ENCODE measurements at regions not wholly inside any gene's neighbourhood (a gene's known extent, or its start where the extent isn't known, plus 50 kb on each side); places are given as distances from the start of the nearest gene placed in this dataset.
"Not testable (repeated sequence)": the region's sequence is repeated elsewhere in the genome, so short reads cannot be mapped to it uniquely, and the experiment has no call there.

- no peak for DNase-seq
Observed at GRCh38 chrX:139198936-139199335, 331.6 kb upstream of the F9 start.

DNA sequence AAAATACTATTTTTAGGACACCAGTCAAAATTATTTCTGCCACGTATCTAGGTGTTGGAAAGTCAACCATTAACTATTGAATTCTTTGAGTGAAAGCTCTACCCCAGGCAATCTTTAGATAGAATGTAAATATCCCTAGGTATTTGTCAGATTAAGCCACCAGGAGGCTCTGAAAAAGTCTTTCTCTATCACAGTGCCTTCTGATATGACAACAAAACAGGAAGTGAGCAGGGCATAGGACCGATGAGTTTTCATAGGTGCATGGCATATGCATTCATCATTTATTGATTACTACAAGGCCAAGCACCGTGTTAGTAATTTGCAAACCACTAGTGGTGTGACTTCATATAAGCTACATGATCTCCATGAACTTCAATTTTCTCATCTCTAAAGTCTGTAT, 333.6 kb upstream of the F9 start:
- DNase-seq, result no peak

DNA sequence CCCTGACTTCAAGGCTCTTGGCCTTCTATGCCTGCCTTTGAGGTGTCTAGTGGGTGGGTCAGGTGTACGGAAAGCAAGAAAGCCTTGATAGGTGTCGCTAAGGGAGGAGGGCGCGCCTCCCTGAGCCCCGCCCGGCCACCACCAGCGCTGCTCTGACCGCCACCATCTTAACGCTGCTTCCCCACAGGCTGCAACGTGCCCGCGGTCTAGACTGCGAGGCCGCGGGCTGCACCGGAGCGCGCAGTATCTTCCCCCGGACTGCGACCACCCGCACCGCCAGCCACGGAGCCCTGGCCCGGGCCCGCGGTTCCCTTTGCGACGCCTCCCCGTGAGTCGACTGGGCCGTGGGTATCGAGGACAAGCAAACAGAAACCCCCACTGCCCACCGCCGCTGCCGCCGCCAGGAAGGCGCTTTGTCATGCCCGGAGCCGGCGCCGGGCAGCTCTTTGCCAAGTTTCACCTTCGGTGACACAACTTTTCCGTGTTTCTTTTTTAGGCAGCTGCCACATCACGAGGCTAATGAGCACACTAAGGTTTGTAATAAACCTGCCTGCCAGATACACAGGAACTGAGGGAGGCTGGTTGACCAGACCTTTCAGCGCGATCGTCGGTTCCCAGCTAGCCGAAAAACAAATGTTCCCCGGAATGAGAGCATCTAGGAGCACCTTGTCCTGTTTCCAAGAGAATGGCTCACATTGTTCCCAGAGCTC, 335.8 kb upstream of the F9 start:
- no peak for DNase-seq

DNA sequence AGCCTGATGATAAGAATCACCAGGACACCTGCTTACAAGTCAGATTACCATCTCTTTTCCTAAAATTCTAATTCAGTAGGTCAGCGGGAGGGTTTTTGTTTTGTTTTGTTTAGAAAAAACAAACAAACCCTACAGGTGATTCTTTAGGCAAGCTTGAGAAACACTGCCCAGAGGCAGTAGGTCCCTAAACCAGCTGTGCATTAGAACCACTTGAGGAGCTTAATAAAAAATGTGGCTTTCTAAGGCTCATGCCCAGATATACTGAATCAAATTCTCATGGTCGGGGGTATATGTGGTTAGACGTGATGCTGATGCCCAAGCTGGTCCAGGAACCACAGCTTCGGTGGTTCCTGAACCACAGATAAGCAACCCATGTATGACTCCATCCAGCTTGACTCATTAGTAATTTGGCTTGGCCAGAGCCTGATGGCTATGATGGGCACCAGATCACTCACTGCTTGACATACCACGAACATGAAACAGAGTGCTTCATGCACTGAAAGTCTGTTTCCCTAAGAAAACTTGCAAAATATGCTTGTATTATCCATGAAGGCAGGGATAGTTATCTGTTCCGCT, 338.1 kb upstream of the F9 start:
- no peak for DNase-seq

GRCh38 chrX:139191746-139192385, 338.7 kb upstream of the F9 start:
- no peak for DNase-seq

- no peak for DNase-seq
Observed at GRCh38 chrX:139191286-139191685, 339.3 kb upstream of the F9 start.

DNA sequence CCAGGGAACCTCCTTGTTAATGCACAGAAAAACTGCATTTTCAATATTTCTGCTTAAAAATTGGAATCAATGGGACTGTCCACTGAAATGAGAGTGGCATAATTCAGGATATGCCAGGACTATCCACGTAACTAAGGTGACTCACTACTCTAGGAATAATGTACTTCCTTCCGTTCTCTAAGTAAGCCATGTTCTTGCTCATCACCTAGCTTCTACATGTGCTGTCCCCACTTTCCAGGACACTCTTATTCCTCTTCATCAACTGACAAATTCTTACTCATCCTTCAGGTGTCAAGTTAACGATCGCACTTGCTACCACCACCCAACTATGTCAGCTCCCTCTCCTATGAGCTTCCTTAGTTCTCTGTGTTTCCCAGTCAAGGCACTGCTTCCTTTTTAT, 342.8 kb upstream of the F9 start:
- DNase-seq, result no peak

DNA sequence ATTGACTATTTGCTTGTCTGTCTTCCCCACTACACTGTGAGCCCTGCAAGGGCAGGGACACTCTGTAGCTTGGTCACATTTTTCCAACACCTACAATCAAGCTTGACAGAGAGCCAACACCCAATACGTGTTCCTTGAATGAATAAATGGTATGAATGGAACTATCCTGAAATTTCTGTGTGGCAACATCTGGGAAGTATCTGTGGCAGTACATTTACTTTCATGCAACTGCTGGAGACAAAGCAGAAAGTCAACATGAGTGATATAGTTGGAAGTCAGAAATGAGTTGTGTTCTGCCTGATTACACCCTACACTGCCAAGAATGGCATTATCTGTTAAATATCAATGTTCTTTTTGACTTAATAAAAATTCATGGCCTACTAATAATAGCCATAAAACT, 343.5 kb upstream of the F9 start:
- no peak for DNase-seq

- DNase-seq, result no peak
Observed at GRCh38 chrX:139179592-139179991, 350.9 kb upstream of the F9 start.

- DNase-seq, result no peak
Observed at GRCh38 chrX:139178980-139179379, 351.6 kb upstream of the F9 start.

DNA sequence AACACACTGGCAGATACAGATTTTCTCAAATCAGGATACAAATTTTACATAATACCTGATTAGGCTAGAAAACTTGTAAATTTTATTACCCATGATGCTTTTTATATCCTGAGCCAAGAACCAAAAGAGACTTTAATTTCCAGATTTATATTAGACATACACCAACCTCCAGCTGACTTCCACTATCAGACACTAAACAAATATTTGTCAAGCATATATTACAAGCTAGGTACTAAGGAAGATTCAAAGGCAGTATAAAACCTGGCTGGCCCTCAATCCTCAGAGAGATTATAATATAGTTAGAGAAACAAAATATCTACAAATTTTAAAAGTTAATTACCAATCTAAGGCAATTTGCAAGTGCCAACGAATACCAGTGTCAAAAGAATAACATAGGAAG, 357.8 kb upstream of the F9 start:
- no peak for DNase-seq

- no peak for DNase-seq
Observed at GRCh38 chrX:139170526-139171173, 359.9 kb upstream of the F9 start.

GRCh38 chrX:139167282-139167681, 363.3 kb upstream of the F9 start:
- no peak for DNase-seq

DNA sequence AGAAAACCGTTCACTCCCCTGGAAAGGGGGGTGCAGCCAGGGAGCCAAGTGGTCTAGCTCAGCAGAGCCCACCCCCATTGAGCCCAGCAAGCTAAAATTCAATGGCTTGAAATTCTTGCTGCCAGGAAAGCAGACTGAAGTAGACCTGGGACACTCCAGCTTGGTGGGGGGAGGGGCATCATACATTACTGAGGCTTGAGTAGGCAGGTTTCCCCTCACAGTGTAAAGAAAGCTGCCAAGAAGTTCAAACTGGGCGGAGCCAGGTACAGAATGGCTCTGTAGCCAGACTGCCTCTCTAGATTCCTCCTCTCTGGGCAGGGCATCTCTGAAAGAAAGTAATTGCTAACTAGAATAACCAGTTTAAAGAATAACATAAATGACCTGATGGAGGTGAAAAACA, 372.3 kb upstream of the F9 start:
- DNase-seq, result no peak

- DNase-seq, result no peak
Observed at GRCh38 chrX:139156356-139156755, 374.2 kb upstream of the F9 start.

DNA sequence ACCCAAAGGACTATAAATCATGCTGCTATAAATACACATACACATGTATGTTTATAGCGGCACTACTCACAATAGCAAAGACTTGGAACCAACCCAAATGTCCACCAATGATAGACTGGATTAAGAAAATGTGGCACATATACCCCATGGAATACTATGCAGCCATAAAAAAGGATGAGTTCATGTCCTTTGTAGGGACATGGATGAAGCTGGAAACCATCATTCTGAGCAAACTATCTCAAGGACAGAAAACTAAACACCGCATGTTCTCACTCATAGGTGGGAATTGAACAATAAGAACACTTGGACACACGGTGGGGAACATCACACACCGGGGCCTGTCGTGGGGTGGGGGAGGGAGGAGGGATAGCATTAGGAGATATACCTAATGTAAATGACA, 383.9 kb upstream of the F9 start:
- DNase-seq, result not testable (repeated sequence)

GRCh38 chrX:139141370-139141769, 389.2 kb upstream of the F9 start:
- DNase-seq, result no peak

GRCh38 chrX:139134316-139134715, 396.2 kb upstream of the F9 start:
- no peak for DNase-seq

- no peak for DNase-seq
Observed at GRCh38 chrX:139126493-139126892, 404.0 kb upstream of the F9 start.

DNA sequence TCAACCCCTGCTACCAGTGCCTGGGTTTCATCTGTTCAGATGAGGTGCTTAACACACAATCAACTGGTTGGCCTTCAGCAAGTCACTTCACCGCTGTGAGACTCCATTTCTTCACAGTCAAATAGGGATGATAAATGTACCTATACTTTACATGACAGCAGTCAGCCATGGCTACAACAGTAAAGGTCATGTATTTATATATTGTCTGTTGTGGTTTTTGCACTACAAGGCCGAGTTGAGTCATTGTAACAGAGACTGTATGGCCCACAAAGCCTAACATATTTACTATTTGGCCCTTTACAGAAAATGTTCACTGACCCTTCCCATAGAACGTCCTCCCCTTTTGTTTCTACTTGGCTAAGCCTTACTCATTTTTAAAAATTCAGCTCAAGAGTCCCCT, 404.6 kb upstream of the F9 start:
- DNase-seq, result no peak

DNA sequence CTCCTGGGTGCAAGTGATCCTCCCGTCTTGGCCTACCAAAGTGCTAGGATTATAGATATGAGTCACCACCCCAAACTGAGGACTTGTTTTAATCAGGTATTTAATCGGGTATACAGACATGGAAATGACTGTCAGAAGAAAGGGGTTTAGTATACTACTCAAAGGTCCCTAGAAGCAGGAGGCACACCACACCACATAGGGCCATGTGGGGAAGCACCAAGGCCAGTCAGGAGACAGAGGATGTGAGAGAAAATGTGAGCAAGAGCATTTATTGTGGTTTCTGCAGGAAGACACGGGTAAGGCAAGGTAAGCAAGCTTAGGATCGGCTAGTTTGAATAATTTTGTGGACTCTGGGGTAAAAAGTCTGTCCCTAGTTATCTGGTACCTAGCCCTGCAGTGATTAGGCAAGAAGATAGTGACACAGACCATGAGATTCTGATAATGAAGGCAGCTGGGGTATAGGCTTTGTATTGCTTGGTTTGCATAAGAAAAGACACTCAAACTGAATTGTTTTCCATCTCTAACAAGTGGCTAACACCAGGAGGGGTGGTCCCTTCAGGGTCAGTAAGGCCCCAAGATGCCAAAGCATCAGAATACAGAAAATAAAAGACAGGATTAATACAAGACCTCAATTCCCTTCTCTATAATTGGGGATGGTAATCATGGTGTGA, 408.8 kb upstream of the F9 start:
- no peak for DNase-seq

DNA sequence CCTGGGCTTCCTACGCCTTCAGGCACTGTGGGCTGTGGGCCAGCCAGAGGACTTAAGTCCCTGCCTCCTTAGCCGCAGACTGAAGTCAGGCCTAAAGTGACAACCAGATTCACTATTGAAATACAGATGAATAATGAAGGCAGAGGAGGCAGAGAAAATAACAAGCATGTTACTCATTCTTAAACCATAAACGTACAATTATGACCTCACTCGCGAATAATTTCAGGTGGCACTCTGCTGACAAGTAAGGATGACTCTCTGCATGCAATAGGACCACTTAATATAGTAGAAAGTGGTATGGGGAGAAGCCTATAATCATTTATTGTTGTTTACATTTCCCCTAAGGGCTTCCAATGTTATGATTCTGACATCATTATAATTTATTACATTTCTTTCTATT, 409.2 kb upstream of the FGF13 start:
- DNase-seq, result no peak

DNA sequence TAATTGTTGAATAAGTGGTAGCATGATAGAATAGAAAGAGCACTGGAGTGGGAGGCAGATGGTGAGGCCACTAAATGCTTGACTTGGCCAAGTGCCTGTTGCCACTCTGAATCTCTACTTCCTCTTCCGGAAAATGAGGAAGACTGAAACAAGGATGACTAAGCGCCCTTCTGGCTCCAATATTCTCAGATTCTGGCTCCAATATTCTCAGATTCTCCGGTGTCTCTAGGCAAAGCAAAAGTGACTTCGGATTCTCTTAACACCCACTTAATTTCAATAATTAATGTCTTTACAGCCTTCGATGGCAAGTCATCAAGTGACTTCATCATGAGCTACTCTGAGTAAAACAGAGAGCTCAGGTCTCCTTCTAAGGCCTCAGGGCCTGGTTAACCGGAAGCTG, 402.2 kb upstream of the FGF13 start:
- DNase-seq, result no peak

DNA sequence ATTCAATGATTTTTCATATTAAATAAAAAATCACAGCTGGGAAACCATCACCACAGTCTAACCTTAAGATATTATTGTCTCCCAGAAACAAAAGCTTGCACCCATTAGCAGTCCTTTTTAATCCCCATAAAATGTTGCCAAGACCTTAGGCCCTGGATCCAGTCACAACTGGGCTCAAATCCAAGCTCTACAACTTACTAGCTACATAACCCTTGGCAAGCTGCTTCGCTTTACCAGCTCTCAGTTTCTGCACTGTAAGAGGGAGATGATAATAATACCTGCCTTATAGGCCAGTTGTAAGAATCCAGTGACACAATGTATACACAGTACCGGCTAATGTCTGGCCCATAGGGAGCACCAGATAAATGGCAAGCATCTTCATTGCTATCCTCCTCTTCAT, 400.9 kb upstream of the FGF13 start:
- peak; percentile 4 for DNase-seq
